HCT116 (cell line): ENCODE measurements at regions not wholly inside any gene's neighbourhood (a gene's known extent, or its start where the extent isn't known, plus 50 kb on each side); places are given as distances from the start of the nearest gene placed in this dataset.

Source experiments
- CEBPB ChIP-seq: IDR thresholded peaks from 2 replicates; pipeline ENCODE4 v1.6.1; 2012; ENCODE audit warnings: low read depth
- CTCF ChIP-seq, 3 experiments: fragments of 200-600 bp in 1 of 3; sonication (generic) in 1 of 3; IDR thresholded peaks in 2 of 3; conservative IDR thresholded peaks in 1 of 3; 2 replicates each; pipeline ENCODE4 v1.5.1; 2012 to 2017; ENCODE audit warnings: low read depth in 2 of 3, low read length in 2 of 3, antibody characterized with exemption in 1 of 3, borderline replicate concordance in 1 of 3, control low read depth in 1 of 3, mild to moderate bottlenecking in 1 of 3, mixed read lengths in 1 of 3, mixed run types in 1 of 3, moderate library complexity in 1 of 3; ENCODE audit not compliant: insufficient read depth in 1 of 3
- EGR1 ChIP-seq: IDR thresholded peaks from 2 replicates; pipeline ENCODE4 v1.6.1; 2012; ENCODE audit warnings: low read depth
- ELF1 ChIP-seq: IDR thresholded peaks from 2 replicates; pipeline ENCODE4 v1.6.1; 2012; ENCODE audit warnings: low read depth, borderline replicate concordance
- EZH2 ChIP-seq: fragments of 200-600 bp; sonication (generic); IDR thresholded peaks from 2 replicates; pipeline ENCODE4 v1.6.1; 2017; ENCODE audit warnings: antibody characterized with exemption, mixed run types
- FOSL1 ChIP-seq: IDR thresholded peaks from 2 replicates; pipeline ENCODE4 v1.6.1; 2012; ENCODE audit warnings: low read depth
- JUND ChIP-seq: IDR thresholded peaks from 2 replicates; pipeline ENCODE4 v1.6.1; 2012
- POLR2A ChIP-seq: IDR thresholded peaks from 2 replicates; pipeline ENCODE4 v1.7.0; 2011; ENCODE audit warnings: borderline replicate concordance; ENCODE audit not compliant: insufficient read depth, insufficient read length; ENCODE audit errors: extremely low read depth
- POLR2AphosphoS5 ChIP-seq: IDR thresholded peaks from 2 replicates; pipeline ENCODE4 v1.6.1; 2011; ENCODE audit warnings: mild to moderate bottlenecking, low read depth, low read length, moderate library complexity
- TCF7L2 ChIP-seq: IDR thresholded peaks from 2 replicates; pipeline ENCODE4 v1.7.0; 2011; ENCODE audit warnings: borderline replicate concordance, inconsistent platforms; ENCODE audit not compliant: insufficient read depth, insufficient read length; ENCODE audit errors: extremely low read depth
- YY1 ChIP-seq: IDR thresholded peaks from 2 replicates; pipeline ENCODE4 v1.6.1; 2011; ENCODE audit warnings: low read length, low read depth, moderate library complexity, mild to moderate bottlenecking; ENCODE audit not compliant: insufficient replicate concordance; ENCODE audit errors: extremely low read depth
- ZBTB33 ChIP-seq: IDR thresholded peaks from 2 replicates; pipeline ENCODE4 v1.6.1; 2011; ENCODE audit warnings: mild to moderate bottlenecking, low read length, moderate library complexity; ENCODE audit not compliant: insufficient replicate concordance; ENCODE audit errors: extremely low read depth
- TF ChIP-seq, protein P1 (sequence below): IDR thresholded peaks from 2 replicates; pipeline ENCODE4 v1.6.1; 2012
- TF ChIP-seq, protein P2 (sequence below): IDR thresholded peaks from 2 replicates; pipeline ENCODE4 v1.6.1; 2012; ENCODE audit warnings: low read depth

DNA sequence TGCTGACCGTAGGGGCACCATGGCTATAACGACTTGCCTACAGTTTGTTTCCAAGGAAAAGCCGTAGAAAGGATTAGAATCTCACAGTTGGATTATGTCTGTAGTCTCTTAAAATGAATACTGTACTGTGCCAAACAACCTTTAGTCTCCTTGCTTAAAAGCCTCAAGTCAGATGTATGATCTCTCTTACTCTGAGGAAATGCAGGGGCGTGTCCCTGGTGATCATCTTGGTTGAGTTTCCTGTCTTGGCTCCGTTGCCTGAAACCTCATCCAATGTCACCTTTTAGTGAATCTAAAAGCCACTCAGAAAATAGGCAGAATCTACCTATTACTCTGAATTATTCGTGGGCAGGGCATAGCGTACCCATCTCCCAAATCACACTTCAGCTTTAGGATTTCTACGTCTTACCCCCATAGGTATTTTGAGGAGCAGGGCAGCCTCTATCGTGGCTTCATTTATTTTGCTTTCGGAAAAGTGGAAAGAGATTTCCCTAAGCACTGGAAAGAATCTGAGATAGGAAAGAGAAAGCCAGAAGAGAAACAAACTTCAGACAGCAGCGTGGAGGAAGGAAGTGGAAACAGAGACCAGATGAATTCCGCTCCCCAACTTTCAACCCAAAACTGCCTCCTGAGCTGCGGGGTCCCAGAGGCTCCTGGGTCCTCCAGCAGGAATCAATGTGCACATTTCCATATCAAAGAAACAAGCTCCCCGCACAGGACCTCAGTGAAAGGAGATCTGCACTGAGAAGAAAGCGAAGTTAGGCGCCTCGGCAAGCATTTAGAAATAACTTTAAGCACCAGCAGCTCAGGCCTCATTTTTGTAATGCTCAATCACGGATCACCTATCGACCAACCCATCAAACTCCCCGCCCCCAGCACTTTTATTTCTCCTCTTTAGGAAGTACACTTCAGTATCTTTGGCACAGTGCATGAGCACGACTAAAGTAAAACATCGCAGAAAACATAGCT is 245.8 kb downstream of the ETS1 start:
- TF ChIP-seq, protein P1, sequence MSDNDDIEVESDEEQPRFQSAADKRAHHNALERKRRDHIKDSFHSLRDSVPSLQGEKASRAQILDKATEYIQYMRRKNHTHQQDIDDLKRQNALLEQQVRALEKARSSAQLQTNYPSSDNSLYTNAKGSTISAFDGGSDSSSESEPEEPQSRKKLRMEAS = no peak
- TF ChIP-seq EZH2 = no peak
- TF ChIP-seq, protein P2, sequence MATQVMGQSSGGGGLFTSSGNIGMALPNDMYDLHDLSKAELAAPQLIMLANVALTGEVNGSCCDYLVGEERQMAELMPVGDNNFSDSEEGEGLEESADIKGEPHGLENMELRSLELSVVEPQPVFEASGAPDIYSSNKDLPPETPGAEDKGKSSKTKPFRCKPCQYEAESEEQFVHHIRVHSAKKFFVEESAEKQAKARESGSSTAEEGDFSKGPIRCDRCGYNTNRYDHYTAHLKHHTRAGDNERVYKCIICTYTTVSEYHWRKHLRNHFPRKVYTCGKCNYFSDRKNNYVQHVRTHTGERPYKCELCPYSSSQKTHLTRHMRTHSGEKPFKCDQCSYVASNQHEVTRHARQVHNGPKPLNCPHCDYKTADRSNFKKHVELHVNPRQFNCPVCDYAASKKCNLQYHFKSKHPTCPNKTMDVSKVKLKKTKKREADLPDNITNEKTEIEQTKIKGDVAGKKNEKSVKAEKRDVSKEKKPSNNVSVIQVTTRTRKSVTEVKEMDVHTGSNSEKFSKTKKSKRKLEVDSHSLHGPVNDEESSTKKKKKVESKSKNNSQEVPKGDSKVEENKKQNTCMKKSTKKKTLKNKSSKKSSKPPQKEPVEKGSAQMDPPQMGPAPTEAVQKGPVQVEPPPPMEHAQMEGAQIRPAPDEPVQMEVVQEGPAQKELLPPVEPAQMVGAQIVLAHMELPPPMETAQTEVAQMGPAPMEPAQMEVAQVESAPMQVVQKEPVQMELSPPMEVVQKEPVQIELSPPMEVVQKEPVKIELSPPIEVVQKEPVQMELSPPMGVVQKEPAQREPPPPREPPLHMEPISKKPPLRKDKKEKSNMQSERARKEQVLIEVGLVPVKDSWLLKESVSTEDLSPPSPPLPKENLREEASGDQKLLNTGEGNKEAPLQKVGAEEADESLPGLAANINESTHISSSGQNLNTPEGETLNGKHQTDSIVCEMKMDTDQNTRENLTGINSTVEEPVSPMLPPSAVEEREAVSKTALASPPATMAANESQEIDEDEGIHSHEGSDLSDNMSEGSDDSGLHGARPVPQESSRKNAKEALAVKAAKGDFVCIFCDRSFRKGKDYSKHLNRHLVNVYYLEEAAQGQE = no peak
- TF ChIP-seq CTCF (IDR thresholded peaks at IDR 0.05 in 2 of 3, conservative IDR thresholded peaks at IDR 0.05 in 1 of 3; ENCODE audit: borderline replicate concordance in 1 of 3, insufficient read depth in 1 of 3, low read depth in 2 of 3, low read length in 2 of 3) = no peak
- no peak for TF ChIP-seq CEBPB
- no peak for TF ChIP-seq POLR2A
- no peak for TF ChIP-seq POLR2AphosphoS5
- no peak for TF ChIP-seq EGR1
- TF ChIP-seq ELF1 = no peak
- TF ChIP-seq JUND = no peak
- TF ChIP-seq TCF7L2 = no peak
- TF ChIP-seq FOSL1 = no peak
- TF ChIP-seq ZBTB33 = no peak
- no peak for TF ChIP-seq YY1
